ENCODE measurements at regions not wholly inside any gene's neighbourhood (a gene's known extent, or its start where the extent isn't known, plus 50 kb on each side); places are given as distances from the start of the nearest gene placed in this dataset.

GRCh38 chr1:229087906-229088305 lies 183.0 kb upstream of the RAB4A start:
- TF ChIP-seq CTCF (IDR thresholded peaks at IDR 0.05), result no peak
- TF ChIP-seq POLR2AphosphoS5 (IDR thresholded peaks at IDR 0.05; ENCODE audit: low read depth, low read length), result no peak
- no peak for TF ChIP-seq TCF7L2 (IDR thresholded peaks at IDR 0.05; ENCODE audit: low read depth, low read length)
- no peak for TF ChIP-seq SIN3A (IDR thresholded peaks at IDR 0.05; ENCODE audit: borderline replicate concordance, insufficient read depth, low read depth, low read length)
- no peak for TF ChIP-seq REST (IDR thresholded peaks at IDR 0.05; ENCODE audit: insufficient read depth in 1 of 2, low read depth in 2 of 2, low read length in 1 of 2)

Data from Panc1 (cell line).